HCT116 (cell line): ENCODE measurements at regions not wholly inside any gene's neighbourhood (a gene's known extent, or its start where the extent isn't known, plus 50 kb on each side); places are given as distances from the start of the nearest gene placed in this dataset.

Source experiments
- ATAC-seq: fragments of 200-7000 bp; cut with Tn5 transposase; 2 replicates; pipeline ENCODE4 v1.9.1; 2020; ENCODE audit warnings: mild to moderate bottlenecking, moderate library complexity
- BruUV-seq: library from RNA; stranded (reverse); fragments of 400-500 nt; replicated peaks from 2 replicates; lab custom pipeline; 2021; lab: Mats Ljungman, UMichigan
- CTCF ChIA-PET: fragments of 300-600 bp; sonication (Branson Sonifier 250); formaldehyde crosslinking; loops from one replicate; lab custom pipeline; 2021; ENCODE audit warnings: antibody characterized with exemption; lab: Charles Lee
- POLR2A ChIA-PET: fragments of 300-600, 350-600 bp; sonication (Branson Sonifier 250); formaldehyde crosslinking; loops from one replicate; lab custom pipeline; 2021; ENCODE audit warnings: antibody characterized with exemption; lab: Charles Lee
- RAD21 ChIA-PET, 2 experiments: fragments of 300-600 bp; sonication (Branson Sonifier 250); formaldehyde crosslinking; loops; one replicate each; lab custom pipeline; 2023; ENCODE audit warnings: low total read pairs in 2 of 2; ENCODE audit not compliant: uncharacterized antibody in 2 of 2, unreplicated experiment in 2 of 2, low non-redundant PET in 1 of 2; lab: Charles Lee
- DNase-seq: peaks from one replicate; pipeline ENCODE4 v3.0.0-alpha.2; 2010; ENCODE audit warnings: low read depth, low spot score
- H2AFZ ChIP-seq: fragments of 200-600 bp; shearing (Covaris generic), sonication (generic); 2 replicates; pipeline ENCODE4 v1.6.1; 2017; ENCODE audit warnings: low read depth, mixed run types, mixed read lengths, antibody characterized with exemption, low read length; ENCODE audit not compliant: poor library complexity, severe bottlenecking
- H3K27ac ChIP-seq: 2 replicates; pipeline ENCODE4 v1.5.1; 2012; ENCODE audit warnings: low read depth, low read length
- H3K27me3 ChIP-seq: fragments of 200-600 bp; sonication (generic); 2 replicates; pipeline ENCODE4 v1.6.1; 2016; ENCODE audit warnings: mixed run types, low read length, mixed read lengths; ENCODE audit not compliant: insufficient read depth
- H3K36me3 ChIP-seq, 2 experiments: fragments of 200-500 bp in 1 of 2; fragments of 200-600 bp in 1 of 2; sonication (Bioruptor generic) in 1 of 2; sonication (generic) in 1 of 2; 2 replicates each; pipeline versions ENCODE4 v1.5.1 to v1.6.1; 2014 to 2016; ENCODE audit warnings: low read length in 2 of 2, inconsistent platforms in 1 of 2, mixed read lengths in 1 of 2, mixed run types in 1 of 2; ENCODE audit not compliant: insufficient read depth in 2 of 2, control insufficient read depth in 1 of 2
- H3K4me1 ChIP-seq, 2 experiments: fragments of 200-600 bp in 1 of 2; sonication (generic) in 1 of 2; 2 replicates each; pipeline versions ENCODE4 v1.5.1 to v1.6.1; 2012 to 2017; ENCODE audit warnings: low read length in 2 of 2, inconsistent platforms in 1 of 2, mild to moderate bottlenecking in 1 of 2, mixed read lengths in 1 of 2, mixed run types in 1 of 2, moderate library complexity in 1 of 2; ENCODE audit not compliant: insufficient read depth in 2 of 2, control insufficient read depth in 1 of 2
- H3K4me2 ChIP-seq: fragments of 200-600 bp; sonication (generic); 2 replicates; pipeline ENCODE4 v1.6.1; 2017; ENCODE audit warnings: mixed run types, low read length, mixed read lengths
- H3K4me3 ChIP-seq, 2 experiments: fragments of 200-600 bp in 1 of 2; sonication (generic) in 1 of 2; replicated peaks in 1 of 2; 2 replicates each; pipeline ENCODE4 v1.5.1; 2011 to 2016; ENCODE audit warnings: low read length in 2 of 2, control low read depth in 1 of 2, low read depth in 1 of 2, mild to moderate bottlenecking in 1 of 2, mixed read lengths in 1 of 2, mixed run types in 1 of 2
- H3K79me2 ChIP-seq: fragments of 200-600 bp; sonication (generic); 2 replicates; pipeline ENCODE4 v1.6.1; 2017; ENCODE audit warnings: mild to moderate bottlenecking, mixed run types, low read length, moderate library complexity, mixed read lengths; ENCODE audit not compliant: insufficient read depth
- H3K9ac ChIP-seq: fragments of 200-600 bp; sonication (generic); 2 replicates; pipeline ENCODE4 v1.6.1; 2016; ENCODE audit warnings: low read length, mixed read lengths
- H3K9me2 ChIP-seq: fragments of 200-600 bp; sonication (generic), shearing (Covaris generic); 2 replicates; pipeline ENCODE4 v1.6.1; 2017; ENCODE audit warnings: mixed run types, mild to moderate bottlenecking, moderate library complexity; ENCODE audit not compliant: insufficient read depth
- H3K9me3 ChIP-seq, 2 experiments: fragments of 200-500 bp in 1 of 2; fragments of 200-600 bp in 1 of 2; sonication (Bioruptor generic) in 1 of 2; sonication (generic) in 1 of 2; 2 replicates each; pipeline ENCODE4 v1.6.1; 2014 to 2017; ENCODE audit warnings: low read length in 2 of 2, mixed read lengths in 2 of 2, inconsistent platforms in 1 of 2, low read depth in 1 of 2, mild to moderate bottlenecking in 1 of 2, mixed run types in 1 of 2, moderate library complexity in 1 of 2; ENCODE audit not compliant: control insufficient read depth in 1 of 2, insufficient read depth in 1 of 2
- H4K20me1 ChIP-seq: fragments of 200-600 bp; sonication (generic), shearing (Covaris generic); 2 replicates; pipeline ENCODE4 v1.6.1; 2017; ENCODE audit warnings: mixed run types, mild to moderate bottlenecking, moderate library complexity; ENCODE audit not compliant: insufficient read depth
- ATF3 ChIP-seq: IDR thresholded peaks from 2 replicates; pipeline ENCODE4 v1.6.1; 2012
- CBX3 ChIP-seq: IDR thresholded peaks from 2 replicates; pipeline ENCODE4 v1.6.1; 2012; ENCODE audit warnings: low read depth
- CEBPB ChIP-seq: IDR thresholded peaks from 2 replicates; pipeline ENCODE4 v1.6.1; 2012; ENCODE audit warnings: low read depth
- CTCF ChIP-seq, 3 experiments: fragments of 200-600 bp in 1 of 3; sonication (generic) in 1 of 3; IDR thresholded peaks in 2 of 3; conservative IDR thresholded peaks in 1 of 3; 2 replicates each; pipeline ENCODE4 v1.5.1; 2012 to 2017; ENCODE audit warnings: low read depth in 2 of 3, low read length in 2 of 3, antibody characterized with exemption in 1 of 3, borderline replicate concordance in 1 of 3, control low read depth in 1 of 3, mild to moderate bottlenecking in 1 of 3, mixed read lengths in 1 of 3, mixed run types in 1 of 3, moderate library complexity in 1 of 3; ENCODE audit not compliant: insufficient read depth in 1 of 3
- EGR1 ChIP-seq: IDR thresholded peaks from 2 replicates; pipeline ENCODE4 v1.6.1; 2012; ENCODE audit warnings: low read depth
- EZH2phosphoT487 ChIP-seq: fragments of 200-600 bp; IDR thresholded peaks from 2 replicates; pipeline ENCODE4 v1.6.1; 2018; ENCODE audit warnings: antibody characterized with exemption, borderline replicate concordance
- JUND ChIP-seq: IDR thresholded peaks from 2 replicates; pipeline ENCODE4 v1.6.1; 2012
- MAX ChIP-seq: IDR thresholded peaks from 2 replicates; pipeline ENCODE4 v1.6.1; 2012
- POLR2A ChIP-seq: IDR thresholded peaks from 2 replicates; pipeline ENCODE4 v1.7.0; 2011; ENCODE audit warnings: borderline replicate concordance; ENCODE audit not compliant: insufficient read depth, insufficient read length; ENCODE audit errors: extremely low read depth
- POLR2AphosphoS5 ChIP-seq: IDR thresholded peaks from 2 replicates; pipeline ENCODE4 v1.6.1; 2011; ENCODE audit warnings: mild to moderate bottlenecking, low read depth, low read length, moderate library complexity
- RAD21 ChIP-seq: IDR thresholded peaks from 2 replicates; pipeline ENCODE4 v1.6.1; 2012; ENCODE audit warnings: low read depth, mild to moderate bottlenecking
- SP1 ChIP-seq: IDR thresholded peaks from 2 replicates; pipeline ENCODE4 v1.6.1; 2012; ENCODE audit warnings: low read depth
- SRF ChIP-seq: IDR thresholded peaks from 2 replicates; pipeline ENCODE4 v1.6.1; 2012; ENCODE audit warnings: low read depth
- TCF7L2 ChIP-seq: IDR thresholded peaks from 2 replicates; pipeline ENCODE4 v1.7.0; 2011; ENCODE audit warnings: borderline replicate concordance, inconsistent platforms; ENCODE audit not compliant: insufficient read depth, insufficient read length; ENCODE audit errors: extremely low read depth
- YY1 ChIP-seq: IDR thresholded peaks from 2 replicates; pipeline ENCODE4 v1.6.1; 2011; ENCODE audit warnings: low read length, low read depth, moderate library complexity, mild to moderate bottlenecking; ENCODE audit not compliant: insufficient replicate concordance; ENCODE audit errors: extremely low read depth
- ZBTB33 ChIP-seq: IDR thresholded peaks from 2 replicates; pipeline ENCODE4 v1.6.1; 2011; ENCODE audit warnings: mild to moderate bottlenecking, low read length, moderate library complexity; ENCODE audit not compliant: insufficient replicate concordance; ENCODE audit errors: extremely low read depth
- ZNF274 ChIP-seq: fragments of 200-500 bp; sonication (Bioruptor generic); IDR thresholded peaks from 2 replicates; pipeline ENCODE4 v1.6.1; 2014; ENCODE audit warnings: mild to moderate bottlenecking, low read depth, low read length, inconsistent platforms
- intact Hi-C: fragments of 100-400 bp; cut with micrococcal nuclease; formaldehyde crosslinking; loops from 2 replicates; pipeline ENCODE4 v1.10.0; 2022

- no peaks in the 10 kb centered on the region for H3K9me2 ChIP-seq
- H3K36me3 ChIP-seq = no peaks in the 10 kb centered on the region
- TF ChIP-seq POLR2A (no peak), ZNF274 (no peak), JUND (no peak), ATF3 (no peak), YY1 (no peak), TCF7L2 (no peak), RAD21 (no peak), EGR1 (no peak), CEBPB (no peak)
- H3K27ac ChIP-seq = no peak overlapping the region
- H3K4me2 ChIP-seq = no peak overlapping the region
- ChIA-PET CTCF (no interaction called here), RAD21 (no interaction called here), POLR2A (no interaction called here)
- no peaks in the 10 kb centered on the region for H3K79me2 ChIP-seq
- H4K20me1 ChIP-seq = no peaks in the 10 kb centered on the region
- intact Hi-C loops = no loop called here
- no peak overlapping the region for H2AFZ ChIP-seq
- no peaks in the 10 kb centered on the region for H3K4me1 ChIP-seq
- ATAC-seq (no peak), DNase-seq (no peak)
- H3K9me3 ChIP-seq = no peaks in the 10 kb centered on the region
- no peak overlapping the region for H3K4me3 ChIP-seq
- BruUV-seq = no TSS peak
- no peak overlapping the region for H3K9ac ChIP-seq
- peaks cover 69% of the 10 kb centered on the region for H3K27me3 ChIP-seq
These were observed 402.4 kb downstream of the AGTPBP1 start for GRCh38 chr9:85339338-85339737.

GRCh38 chr9:85334228-85334627, 407.5 kb downstream of the AGTPBP1 start:
- no peak for TF ChIP-seq TCF7L2
- TF ChIP-seq EZH2phosphoT487 = no peak
- TF ChIP-seq MAX = no peak
- no peak for TF ChIP-seq ZBTB33
- TF ChIP-seq SRF = no peak
- no peak for TF ChIP-seq CBX3
- no peak for TF ChIP-seq ATF3
- no peak for TF ChIP-seq SP1
- TF ChIP-seq POLR2AphosphoS5 = no peak
- TF ChIP-seq CTCF (IDR thresholded peaks at IDR 0.05 in 2 of 3, conservative IDR thresholded peaks at IDR 0.05 in 1 of 3; ENCODE audit: borderline replicate concordance in 1 of 3, insufficient read depth in 1 of 3, low read depth in 2 of 3, low read length in 2 of 3) = no peak
- no peak for DNase-seq
- Histone ChIP-seq H3K27ac (no peak overlapping the region), H4K20me1 (no peaks in the 10 kb centered on the region), H3K9me3 (no peaks in the 10 kb centered on the region), H3K9ac (no peak overlapping the region), H3K4me2 (no peak overlapping the region), H3K36me3 (no peaks in the 10 kb centered on the region), H3K27me3 (peaks cover 45% of the 10 kb centered on the region), H2AFZ (no peak overlapping the region), H3K9me2 (no peaks in the 10 kb centered on the region), H3K4me3 (no peak overlapping the region), H3K4me1 (no peaks in the 10 kb centered on the region), H3K79me2 (no peaks in the 10 kb centered on the region)
- POLR2A ChIA-PET = no interaction called here
- intact Hi-C loops = no loop called here
- RAD21 ChIA-PET = no interaction called here
- no TSS peak for BruUV-seq
- CTCF ChIA-PET = no interaction called here
- no peak for ATAC-seq
